ENCODE measurements at regions not wholly inside any gene's neighbourhood (a gene's known extent, or its start where the extent isn't known, plus 50 kb on each side); places are given as distances from the start of the nearest gene placed in this dataset.

GRCh38 chr3:64761729-64762128 lies 73.9 kb upstream of the ADAMTS9 start:
- no peak for DNase-seq (ENCODE audit: low spot score)
- Mint-ChIP-seq H3K4me1 (ENCODE audit: unreplicated experiment) (peaks cover 10% of the 10 kb centered on the region), H3K27ac (ENCODE audit: unreplicated experiment) (no peak overlapping the region), H3K4me3 (ENCODE audit: unreplicated experiment) (no peak overlapping the region), H3K36me3 (ENCODE audit: low read depth, unreplicated experiment) (no peaks in the 10 kb centered on the region), H3K9me3 (ENCODE audit: unreplicated experiment) (no peaks in the 10 kb centered on the region), H3K27me3 (ENCODE audit: unreplicated experiment) (no peaks in the 10 kb centered on the region)
- no peak for TF ChIP-seq CTCF (IDR thresholded peaks at IDR 0.05; ENCODE audit: unreplicated experiment)

GRCh38 chr3:64760258-64760657 lies 72.5 kb upstream of the ADAMTS9 start:
- no peak for DNase-seq (ENCODE audit: low spot score)
- H3K4me3 Mint-ChIP-seq (ENCODE audit: unreplicated experiment), result no peak overlapping the region
- TF ChIP-seq CTCF (IDR thresholded peaks at IDR 0.05; ENCODE audit: unreplicated experiment), result no peak
- no peaks in the 10 kb centered on the region for H3K9me3 Mint-ChIP-seq (ENCODE audit: unreplicated experiment)
- H3K4me1 Mint-ChIP-seq (ENCODE audit: unreplicated experiment), result peaks cover 1% of the 10 kb centered on the region
- no peaks in the 10 kb centered on the region for H3K27me3 Mint-ChIP-seq (ENCODE audit: unreplicated experiment)
- H3K27ac Mint-ChIP-seq (ENCODE audit: unreplicated experiment), result no peak overlapping the region
- no peaks in the 10 kb centered on the region for H3K36me3 Mint-ChIP-seq (ENCODE audit: low read depth, unreplicated experiment)

- no peaks in the 10 kb centered on the region for H3K27me3 Mint-ChIP-seq (ENCODE audit: unreplicated experiment)
- DNase-seq (ENCODE audit: low spot score), result no peak
- no peaks in the 10 kb centered on the region for H3K4me1 Mint-ChIP-seq (ENCODE audit: unreplicated experiment)
- H3K36me3 Mint-ChIP-seq (ENCODE audit: low read depth, unreplicated experiment), result no peaks in the 10 kb centered on the region
- H3K4me3 Mint-ChIP-seq (ENCODE audit: unreplicated experiment), result no peak overlapping the region
- TF ChIP-seq CTCF (IDR thresholded peaks at IDR 0.05; ENCODE audit: unreplicated experiment), result no peak
- H3K27ac Mint-ChIP-seq (ENCODE audit: unreplicated experiment), result no peak overlapping the region
- no peaks in the 10 kb centered on the region for H3K9me3 Mint-ChIP-seq (ENCODE audit: unreplicated experiment)
These were observed 72.0 kb upstream of the ADAMTS9 start for GRCh38 chr3:64759811-64760210.

GRCh38 chr3:64756398-64756986 lies 68.7 kb upstream of the ADAMTS9 start:
- H3K36me3 Mint-ChIP-seq (ENCODE audit: low read depth, unreplicated experiment), result no peaks in the 10 kb centered on the region
- H3K9me3 Mint-ChIP-seq (ENCODE audit: unreplicated experiment), result no peaks in the 10 kb centered on the region
- no peak for TF ChIP-seq CTCF (IDR thresholded peaks at IDR 0.05; ENCODE audit: unreplicated experiment)
- H3K27me3 Mint-ChIP-seq (ENCODE audit: unreplicated experiment), result peaks cover 3% of the 10 kb centered on the region
- no peak overlapping the region for H3K27ac Mint-ChIP-seq (ENCODE audit: unreplicated experiment)
- no peaks in the 10 kb centered on the region for H3K4me1 Mint-ChIP-seq (ENCODE audit: unreplicated experiment)
- no peak for DNase-seq (ENCODE audit: low spot score)
- H3K4me3 Mint-ChIP-seq (ENCODE audit: unreplicated experiment), result no peak overlapping the region

DNA sequence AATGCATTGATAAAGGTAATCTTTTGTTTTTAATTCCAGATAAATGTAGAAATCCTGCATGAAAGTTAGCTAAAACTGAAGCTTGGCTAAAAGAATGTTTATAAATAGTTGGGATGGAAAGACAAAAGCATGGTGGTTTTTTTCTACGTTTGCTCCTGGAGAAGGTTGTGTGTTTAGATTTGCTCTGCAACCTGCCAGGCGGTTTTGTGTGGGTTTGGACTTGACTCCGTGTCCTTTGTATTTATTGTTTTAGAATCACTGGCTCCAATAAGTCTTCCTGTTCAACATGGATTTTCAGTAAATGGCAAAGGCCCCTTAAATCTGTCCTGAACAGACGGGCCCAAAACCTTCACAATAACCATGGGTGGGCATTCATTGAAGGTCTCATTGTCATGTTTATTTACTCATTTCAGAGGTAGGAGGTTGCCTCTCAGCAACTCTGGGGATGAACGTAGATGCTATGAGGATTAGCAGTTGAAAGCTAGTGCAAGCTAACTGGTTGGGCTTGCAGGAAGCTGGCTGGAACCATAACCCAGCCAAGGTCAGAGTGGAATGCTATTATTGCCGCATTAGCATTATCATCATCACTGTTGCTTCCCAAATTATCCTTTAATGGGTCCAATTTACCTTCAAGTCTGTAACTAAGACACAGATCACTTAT lies 60.6 kb upstream of the ADAMTS9 start:
- no peaks in the 10 kb centered on the region for H3K4me1 Mint-ChIP-seq (ENCODE audit: unreplicated experiment)
- H3K9me3 Mint-ChIP-seq (ENCODE audit: unreplicated experiment), result no peaks in the 10 kb centered on the region
- H3K27me3 Mint-ChIP-seq (ENCODE audit: unreplicated experiment), result no peaks in the 10 kb centered on the region
- TF ChIP-seq CTCF (IDR thresholded peaks at IDR 0.05; ENCODE audit: unreplicated experiment), result no peak
- H3K4me3 Mint-ChIP-seq (ENCODE audit: unreplicated experiment), result no peak overlapping the region
- no peak overlapping the region for H3K27ac Mint-ChIP-seq (ENCODE audit: unreplicated experiment)
- no peaks in the 10 kb centered on the region for H3K36me3 Mint-ChIP-seq (ENCODE audit: low read depth, unreplicated experiment)
- no peak for DNase-seq (ENCODE audit: low spot score)

Data from endothelial cell (in vitro differentiated cells).